Breast epithelium (tissue), 3 donors: ENCODE measurements at regions not wholly inside any gene's neighbourhood (a gene's known extent, or its start where the extent isn't known, plus 50 kb on each side); places are given as distances from the start of the nearest gene placed in this dataset.

ENCODE experiments used
- CTCF ChIP-seq, 3 donors: fragments of 450-650 bp; IDR thresholded peaks; one replicate each; pipeline ENCODE4 v1.5.1; 2016 to 2017; ENCODE audit warnings: antibody characterized with exemption in 3 of 3, mild to moderate bottlenecking in 3 of 3, moderate library complexity in 3 of 3
- POLR2A ChIP-seq: fragments of 450-650 bp; IDR thresholded peaks from one replicate; pipeline ENCODE4 v1.6.1; 2016; ENCODE audit warnings: antibody characterized with exemption, mild to moderate bottlenecking, moderate library complexity

GRCh38 chr6:166677941-166678340 lies 50.9 kb upstream of the RPS6KA2 start:
- TF ChIP-seq CTCF (IDR thresholded peaks at IDR 0.05) (no peak), POLR2A (no peak)
